NCI-H2107 treated with DMSO at 0.1 percent for 48 hours (cell line): ENCODE measurements at regions not wholly inside any gene's neighbourhood (a gene's known extent, or its start where the extent isn't known, plus 50 kb on each side); places are given as distances from the start of the nearest gene placed in this dataset.

Source experiments
- DNase-seq: peaks from one replicate; lab custom pipeline; 2025; ENCODE audit not compliant: unreplicated experiment; lab: John Stamatoyannopoulos, UW

DNA sequence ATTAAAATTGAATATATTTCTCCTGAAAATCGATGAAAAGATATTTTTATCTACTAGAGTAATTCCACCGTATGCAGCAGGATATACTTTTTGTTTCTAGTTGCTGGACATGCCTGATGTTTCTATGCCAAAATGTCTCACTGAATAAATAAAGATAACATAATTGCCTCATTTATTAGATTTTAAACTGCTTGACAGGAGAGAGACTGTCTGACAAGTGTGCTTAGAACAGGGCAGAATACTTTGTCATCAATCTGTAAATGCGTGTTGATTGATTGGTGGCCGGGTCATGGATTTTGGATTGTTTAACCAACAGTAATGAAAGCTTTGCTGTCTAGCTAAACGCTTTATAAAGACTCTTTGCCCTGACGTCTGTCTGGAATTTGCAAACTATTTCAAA lies 339.0 kb downstream of the CHRM3 start:
- DNase-seq = no peak

DNA sequence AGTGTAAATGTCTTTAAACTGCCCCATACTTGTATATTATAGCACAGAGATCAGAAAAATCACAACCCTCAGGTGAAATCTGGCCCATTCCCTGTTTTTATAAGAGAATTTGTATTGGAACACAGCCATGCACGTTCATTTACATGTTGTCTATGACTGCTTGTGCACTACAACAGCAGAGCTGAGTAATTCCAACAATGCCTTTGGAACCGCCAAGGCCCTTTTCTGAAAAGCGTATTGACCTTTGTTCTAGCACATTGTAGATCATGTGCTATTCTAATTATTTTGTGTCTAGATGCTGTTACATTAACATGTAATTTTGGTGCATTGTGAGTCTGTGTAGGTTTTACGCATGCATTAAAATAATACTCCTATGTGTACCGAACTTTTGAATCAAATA lies 339.6 kb downstream of the CHRM3 start:
- DNase-seq = no peak

GRCh38 chr1:239730378-239730777 lies 344.0 kb downstream of the CHRM3 start:
- DNase-seq = no peak

- no peak for DNase-seq
Observed at GRCh38 chr1:239731082-239731748, 344.8 kb downstream of the CHRM3 start.

GRCh38 chr1:239732770-239733169 lies 346.4 kb downstream of the CHRM3 start:
- no peak for DNase-seq

- DNase-seq = no peak
Observed at GRCh38 chr1:239733995-239734394, 347.6 kb downstream of the CHRM3 start.

- no peak for DNase-seq
Observed at GRCh38 chr1:239735111-239735510, 348.7 kb downstream of the CHRM3 start.

- DNase-seq = no peak
Observed at GRCh38 chr1:239736479-239736878, 350.1 kb downstream of the CHRM3 start.

DNA sequence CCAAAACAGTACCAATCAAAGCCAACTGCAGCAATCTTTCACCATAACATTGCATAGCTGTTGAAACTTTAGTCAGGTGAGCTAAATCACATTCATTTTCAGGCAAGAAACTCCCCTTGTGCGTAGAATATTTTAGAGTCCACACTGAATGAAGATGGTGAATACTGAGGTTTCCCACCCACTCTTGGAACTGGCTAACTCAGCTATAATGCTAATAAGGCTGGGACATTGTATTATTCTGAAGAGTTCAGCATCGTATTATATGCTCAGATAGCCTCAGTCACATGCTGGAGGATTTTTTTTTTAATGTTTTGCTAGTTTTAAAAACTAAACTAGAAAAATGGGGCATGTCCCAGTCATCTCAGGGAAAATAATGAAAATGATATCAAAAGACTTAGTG lies 352.3 kb upstream of the FMN2 start:
- no peak for DNase-seq

GRCh38 chr1:239739919-239740318 lies 351.8 kb upstream of the FMN2 start:
- no peak for DNase-seq

DNA sequence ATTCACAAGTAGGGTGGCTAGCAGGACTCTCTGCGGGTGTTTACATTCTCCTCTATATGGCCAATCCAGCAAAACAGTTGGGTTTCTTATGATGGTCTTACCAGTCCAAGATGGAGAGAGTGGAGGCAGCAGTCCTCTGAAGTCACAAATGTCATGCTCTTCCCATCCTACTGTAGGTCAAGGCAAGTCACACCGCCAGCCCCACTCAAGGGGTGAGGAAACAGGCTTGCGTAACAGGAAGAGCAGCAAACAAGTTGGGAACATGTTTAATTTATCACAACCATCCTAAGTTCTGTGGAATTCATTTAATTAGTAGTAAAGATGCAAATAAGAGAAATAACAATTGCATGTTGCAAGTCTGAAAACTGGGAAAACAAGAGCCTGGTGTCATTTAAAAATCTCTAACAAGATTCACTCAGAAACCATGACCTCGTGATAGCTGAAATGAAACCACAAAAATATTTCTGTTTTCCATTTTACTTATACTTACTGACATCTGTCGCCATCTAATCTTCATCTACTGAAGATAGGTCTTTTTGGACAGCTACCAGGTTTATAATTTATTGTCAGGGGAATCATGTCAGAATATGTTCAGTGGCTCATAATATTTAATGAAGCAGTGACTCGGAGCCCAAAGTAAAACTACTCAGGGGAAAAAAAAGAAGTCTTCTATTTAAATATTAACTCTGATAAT lies 349.1 kb upstream of the FMN2 start:
- no peak for DNase-seq

- no peak for DNase-seq
Observed at GRCh38 chr1:239744851-239745250, 346.8 kb upstream of the FMN2 start.

- no peak for DNase-seq
Observed at GRCh38 chr1:239755107-239755912, 336.4 kb upstream of the FMN2 start.

- no peak for DNase-seq
Observed at GRCh38 chr1:239757716-239758115, 334.0 kb upstream of the FMN2 start.

DNA sequence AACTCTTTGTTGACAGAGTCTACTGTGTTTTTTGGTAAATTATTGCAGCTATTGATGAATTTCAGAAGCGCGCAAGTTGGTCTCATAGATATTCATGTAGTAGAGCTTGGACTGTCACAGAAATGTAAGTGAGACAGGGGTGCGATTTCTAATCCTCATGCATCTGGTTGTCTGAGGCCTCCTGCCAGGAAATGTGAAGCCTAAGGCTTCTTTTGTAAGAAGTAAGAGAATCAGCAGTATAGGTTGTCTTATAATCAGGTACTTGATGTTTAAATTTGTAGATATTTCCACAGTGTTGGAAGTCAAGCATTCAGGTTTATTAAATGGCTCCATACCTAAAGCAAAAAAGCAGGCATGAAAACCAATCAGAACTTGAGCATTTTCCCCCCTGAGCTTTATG lies 332.9 kb upstream of the FMN2 start:
- no peak for DNase-seq

- DNase-seq = no peak
Observed at GRCh38 chr1:239761509-239761908, 330.2 kb upstream of the FMN2 start.

- DNase-seq = no peak
Observed at GRCh38 chr1:239763850-239764249, 327.8 kb upstream of the FMN2 start.

- no peak for DNase-seq
Observed at GRCh38 chr1:239764546-239764945, 327.1 kb upstream of the FMN2 start.

GRCh38 chr1:239765163-239765562 lies 326.5 kb upstream of the FMN2 start:
- DNase-seq = no peak

DNA sequence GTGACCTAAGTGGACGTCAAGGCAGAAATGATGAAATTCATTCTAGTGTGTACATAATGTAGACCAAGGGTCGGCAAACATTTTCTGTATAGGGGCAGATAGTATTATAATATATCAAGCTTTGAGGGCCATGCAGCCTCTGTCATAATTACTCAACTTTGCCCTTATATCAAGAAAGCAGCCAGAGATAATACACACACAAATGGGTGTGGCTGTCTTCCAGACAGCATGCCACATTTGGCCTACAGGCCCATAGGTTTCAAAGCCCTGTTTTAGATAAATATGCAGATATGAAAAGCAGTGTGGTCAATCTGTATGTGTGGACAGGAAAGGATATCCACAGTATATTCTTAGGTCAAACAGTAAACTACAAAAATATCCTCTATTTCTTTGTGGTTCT lies 320.1 kb upstream of the FMN2 start:
- DNase-seq = no peak

GRCh38 chr1:239772446-239772845 lies 319.2 kb upstream of the FMN2 start:
- no peak for DNase-seq

GRCh38 chr1:239775466-239775865 lies 316.2 kb upstream of the FMN2 start:
- DNase-seq = no peak
